ENCODE measurements at regions not wholly inside any gene's neighbourhood (a gene's known extent, or its start where the extent isn't known, plus 50 kb on each side); places are given as distances from the start of the nearest gene placed in this dataset.

- DNase-seq, result no peak
Observed at GRCh38 chr18:61756244-61756643, 136.6 kb downstream of the RNF152 start.

- DNase-seq, result no peak
Observed at GRCh38 chr18:61755555-61755954, 137.3 kb downstream of the RNF152 start.

GRCh38 chr18:61754039-61754583 is 138.7 kb downstream of the RNF152 start:
- DNase-seq, result no peak

GRCh38 chr18:61753373-61753772 is 139.4 kb downstream of the RNF152 start:
- DNase-seq, result no peak

DNA sequence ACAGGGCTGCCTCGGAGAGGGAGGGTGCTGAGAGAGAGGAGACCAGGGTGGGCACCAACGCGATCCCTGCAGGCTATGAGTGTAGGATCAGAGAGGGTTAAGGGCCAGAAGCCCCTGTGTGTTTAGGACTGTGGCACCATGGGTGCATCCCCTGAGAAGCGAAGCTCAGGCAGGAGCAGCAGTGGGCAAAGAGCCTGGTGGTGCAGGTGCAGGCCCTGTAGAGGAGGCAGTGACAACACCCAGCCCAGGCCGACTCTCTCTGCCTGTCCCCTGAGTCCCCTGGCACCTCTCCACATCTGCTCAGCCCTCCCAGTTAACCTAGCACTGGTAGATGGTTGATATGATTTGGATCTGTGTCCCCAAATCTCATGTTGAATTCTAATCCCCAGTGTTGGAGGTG is 139.8 kb downstream of the RNF152 start:
- no peak for DNase-seq

GRCh38 chr18:61750840-61751668 is 141.8 kb downstream of the RNF152 start:
- DNase-seq, result no peak

- no peak for DNase-seq
Observed at GRCh38 chr18:61749546-61749945, 143.3 kb downstream of the RNF152 start.

- no peak for DNase-seq
Observed at GRCh38 chr18:61749031-61749430, 143.8 kb downstream of the RNF152 start.

GRCh38 chr18:61748004-61748403 is 144.8 kb downstream of the RNF152 start:
- no peak for DNase-seq

DNA sequence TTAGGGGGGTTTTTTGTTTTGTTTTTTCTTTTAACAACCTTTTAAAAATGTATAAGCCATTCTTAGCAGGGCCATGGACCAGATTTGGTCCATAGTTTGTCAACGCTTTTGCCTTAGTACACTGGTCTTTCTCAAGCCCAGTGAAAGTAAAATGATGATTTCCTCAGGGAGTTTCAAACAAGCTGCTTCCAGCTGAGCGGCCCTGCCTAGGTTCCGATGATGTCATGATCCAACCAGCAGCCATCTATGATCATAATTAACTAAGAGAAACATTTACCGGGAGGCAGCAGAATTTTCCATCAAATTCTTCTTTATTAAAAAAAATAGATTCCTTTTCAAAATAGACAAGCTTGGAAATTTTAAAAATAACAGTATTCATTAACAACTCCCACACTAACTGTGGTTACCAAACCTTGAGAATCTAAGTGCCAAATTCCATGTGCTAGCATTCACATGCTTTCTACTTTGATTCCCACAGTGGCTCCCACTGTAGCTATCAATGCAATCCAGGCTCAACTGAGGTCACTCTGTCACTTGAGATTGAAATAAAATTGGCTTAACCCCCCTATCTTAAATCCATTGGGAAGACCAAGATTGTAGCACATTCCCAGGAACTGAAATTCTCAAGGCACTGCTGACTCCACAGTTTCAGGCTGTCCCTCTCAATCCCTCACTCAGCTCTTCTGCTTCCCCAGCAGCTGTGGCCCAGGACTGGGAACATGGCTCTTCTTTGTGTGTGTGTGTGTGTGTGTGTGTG is 148.9 kb downstream of the RNF152 start:
- DNase-seq, result no peak

DNA sequence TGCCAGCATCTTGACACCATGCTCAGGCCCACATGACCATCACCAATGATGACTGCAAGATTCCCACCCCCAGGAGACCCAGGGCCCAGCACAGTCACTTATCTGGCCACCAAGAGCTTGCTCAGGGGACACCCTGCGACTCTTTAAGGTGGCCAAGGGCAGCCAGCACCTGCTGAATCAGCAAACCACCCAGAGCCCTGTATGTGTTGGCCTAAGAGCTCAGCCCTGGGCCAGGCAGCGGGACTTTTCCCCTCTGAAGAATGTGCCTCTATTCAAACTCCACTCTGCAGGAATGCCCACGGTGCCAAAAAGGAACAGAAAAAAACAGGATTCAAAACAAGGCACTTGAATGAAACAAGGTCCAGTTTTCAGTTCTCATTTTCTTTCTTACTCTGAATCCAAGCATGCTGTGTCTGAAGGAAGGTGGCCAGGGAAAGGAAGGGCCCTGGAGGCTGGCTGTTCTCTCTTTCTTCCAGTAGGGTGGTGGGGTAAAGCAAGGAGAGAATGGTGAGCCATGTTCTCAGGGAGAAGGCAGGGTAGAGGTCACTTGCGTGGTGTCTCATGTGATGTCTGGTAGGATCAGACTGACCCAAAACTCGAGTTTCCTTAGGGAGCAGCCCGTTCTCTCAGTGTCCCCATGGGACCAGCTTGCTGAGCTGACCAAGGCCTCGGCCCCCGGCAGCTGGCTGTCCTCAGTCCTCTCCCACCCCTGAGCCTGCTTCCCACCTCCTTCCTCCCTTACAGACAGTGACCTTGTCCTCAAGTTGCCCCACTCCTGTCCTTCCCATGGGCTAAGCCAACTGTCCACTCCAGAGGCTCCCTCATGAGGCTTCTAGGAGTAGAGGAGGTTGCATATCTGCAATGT is 150.0 kb downstream of the RNF152 start:
- no peak for DNase-seq

DNA sequence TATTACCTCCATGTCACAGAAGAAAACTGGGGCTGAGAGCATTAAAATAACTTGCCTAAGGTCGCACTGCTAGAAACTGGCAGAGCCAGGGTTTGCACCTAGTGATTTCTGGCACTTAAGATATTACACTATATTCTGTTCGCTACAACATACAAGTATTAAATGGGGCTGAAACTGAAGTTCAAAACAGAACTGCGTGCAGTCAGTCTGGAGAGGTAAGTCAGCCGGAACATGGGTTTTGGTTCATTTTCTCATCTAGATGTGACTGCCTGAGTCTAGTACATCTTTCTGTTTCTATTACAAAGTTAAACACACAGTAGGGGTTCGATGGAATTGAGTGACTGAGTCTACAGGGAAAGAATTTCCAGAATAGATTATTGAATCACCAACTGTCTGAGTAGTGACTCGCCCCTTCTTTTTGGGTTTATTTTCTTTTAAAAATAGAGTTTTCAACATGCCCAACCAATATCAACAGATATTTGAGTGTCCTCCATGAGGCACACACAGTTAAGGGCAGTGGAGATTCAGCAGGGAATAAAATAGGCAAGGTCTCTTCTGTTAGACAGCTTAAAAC is 150.8 kb downstream of the RNF152 start:
- no peak for DNase-seq

DNA sequence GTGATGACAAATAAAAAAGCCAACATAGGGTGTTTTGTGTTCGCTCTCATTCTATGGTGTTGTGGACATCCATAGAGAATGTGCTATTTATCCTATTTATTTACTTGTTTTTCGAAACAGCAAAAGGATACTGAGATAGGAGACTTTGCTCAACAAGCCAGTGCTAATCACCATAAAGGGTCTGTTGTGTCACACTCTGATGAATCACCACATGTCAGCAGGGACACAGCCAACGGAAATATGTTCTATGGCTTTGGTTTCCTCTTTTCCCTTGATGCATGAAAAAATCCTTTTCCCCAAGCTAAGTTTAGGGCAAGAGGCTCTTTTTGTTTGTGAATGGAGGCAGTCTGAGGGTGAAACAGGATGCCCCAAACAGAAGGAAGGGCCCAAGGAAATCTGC is 154.3 kb downstream of the RNF152 start:
- no peak for DNase-seq

- DNase-seq, result no peak
Observed at GRCh38 chr18:61738042-61738441, 154.8 kb downstream of the RNF152 start.

- DNase-seq, result no peak
Observed at GRCh38 chr18:61736133-61736532, 156.7 kb downstream of the RNF152 start.

DNA sequence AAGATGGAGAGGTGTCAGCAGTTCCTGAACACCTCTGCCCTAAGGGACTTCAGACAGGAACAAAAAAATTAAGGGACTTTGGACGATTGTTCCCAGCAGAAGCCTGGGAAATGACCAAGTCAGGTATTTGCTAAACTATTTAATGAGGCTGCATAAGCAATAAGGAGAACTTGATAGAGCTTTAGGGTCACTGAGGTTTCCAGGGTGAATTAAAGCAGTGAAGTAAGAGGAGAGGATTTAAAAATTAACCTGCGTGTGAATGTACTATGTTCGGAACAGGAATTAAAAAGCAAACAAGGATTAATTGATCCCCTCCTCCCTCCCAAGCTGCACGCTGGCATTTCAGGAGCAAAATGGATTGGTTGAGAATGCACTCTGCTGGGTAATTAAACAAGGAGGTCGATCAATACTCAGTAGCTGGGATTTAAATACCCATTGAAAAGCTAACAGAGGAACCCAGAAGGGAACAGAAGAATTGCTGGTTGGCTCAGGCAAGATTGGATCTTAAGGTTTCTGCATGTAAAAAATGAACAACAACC is 157.2 kb downstream of the RNF152 start:
- DNase-seq, result no peak

GRCh38 chr18:61734396-61734795 is 158.4 kb downstream of the RNF152 start:
- DNase-seq, result no peak

DNA sequence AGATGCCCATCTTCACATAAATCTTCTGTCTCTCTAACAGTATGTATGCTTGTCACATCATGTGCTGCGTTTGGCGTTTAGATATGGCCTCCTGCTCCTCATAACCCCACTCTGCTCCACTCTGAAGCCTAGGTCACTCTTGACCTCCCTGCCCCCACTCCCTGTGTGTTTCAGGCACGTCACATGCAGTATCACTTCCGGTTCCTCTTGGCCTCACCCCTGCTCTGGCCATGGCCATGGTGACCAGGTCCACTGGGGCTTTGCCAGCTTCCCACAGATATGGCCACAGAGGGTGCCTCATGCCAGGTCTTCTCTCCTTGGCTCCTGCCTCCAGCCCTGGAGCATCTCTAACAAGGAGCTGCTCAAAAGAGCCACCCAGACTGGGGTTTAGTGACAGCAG is 160.0 kb downstream of the RNF152 start:
- no peak for DNase-seq

DNA sequence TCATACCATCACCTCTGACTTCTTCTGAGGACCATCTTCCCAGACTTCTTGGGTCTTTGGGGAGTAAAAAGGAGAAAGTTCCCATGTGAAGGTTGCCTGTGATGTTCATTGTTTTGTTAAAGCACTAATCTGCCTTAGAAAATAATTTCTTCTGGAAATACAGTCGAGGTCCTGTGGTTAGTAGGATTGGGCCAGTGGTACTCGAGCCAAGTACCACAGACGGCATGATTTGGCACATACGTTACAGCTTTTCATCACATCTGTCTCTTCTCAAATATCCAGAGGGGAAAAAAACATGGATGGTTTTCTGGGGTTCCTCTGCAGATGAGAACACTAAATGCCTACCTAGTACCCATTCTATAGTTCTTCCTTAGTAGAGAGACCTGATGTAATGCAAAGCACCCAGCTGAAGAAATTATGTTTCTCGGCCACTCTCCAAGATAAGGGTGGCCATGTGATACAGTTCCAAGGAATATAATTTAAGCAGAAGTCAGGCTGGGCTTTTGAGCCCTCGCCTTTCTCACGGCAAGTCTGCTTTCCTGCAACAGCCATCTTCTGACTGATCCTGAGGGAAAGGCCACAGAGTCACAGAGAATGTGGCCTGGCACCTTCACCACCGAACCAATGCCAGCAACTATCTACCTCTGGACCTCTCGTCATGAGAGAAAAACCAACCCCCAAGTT is 161.0 kb downstream of the RNF152 start:
- DNase-seq, result no peak

- DNase-seq, result no peak
Observed at GRCh38 chr18:61731178-61731577, 161.6 kb downstream of the RNF152 start.

DNA sequence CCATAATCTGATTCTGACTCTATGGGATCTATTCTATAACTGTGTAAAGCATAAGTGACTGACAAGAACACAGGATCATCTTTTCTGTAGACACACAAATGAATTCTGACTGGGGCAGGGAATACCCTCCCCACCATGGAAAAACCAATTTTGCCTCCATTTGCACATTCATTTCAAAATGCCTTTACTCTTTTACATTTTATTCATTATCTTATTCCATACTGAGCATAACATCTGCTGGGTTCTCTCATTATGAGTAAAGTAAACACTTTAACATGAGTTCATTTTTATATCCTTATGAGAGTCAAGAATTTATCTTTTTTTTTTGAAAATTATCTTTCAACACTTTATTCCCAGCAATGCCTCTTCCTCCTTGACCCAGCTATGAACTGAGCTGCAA is 163.5 kb downstream of the RNF152 start:
- DNase-seq, result no peak
